GM12873 (cell line): ENCODE measurements at regions not wholly inside any gene's neighbourhood (a gene's known extent, or its start where the extent isn't known, plus 50 kb on each side); places are given as distances from the start of the nearest gene placed in this dataset.

Source experiments
- CTCF ChIP-seq: IDR thresholded peaks from 2 replicates; pipeline ENCODE4 v1.5.1; 2012; ENCODE audit warnings: low read depth, mild to moderate bottlenecking, moderate library complexity, low read length, control low read depth; ENCODE audit not compliant: insufficient read depth; ENCODE audit errors: missing control alignments

GRCh38 chr1:184900507-184900906, 73.8 kb downstream of the NIBAN1 start:
- TF ChIP-seq CTCF: no peak

- no peak for TF ChIP-seq CTCF
These were observed 78.3 kb downstream of the NIBAN1 start for GRCh38 chr1:184896000-184896399.

GRCh38 chr1:184895086-184895485, 79.2 kb downstream of the NIBAN1 start:
- no peak for TF ChIP-seq CTCF

- TF ChIP-seq CTCF: no peak
These were observed 80.6 kb downstream of the NIBAN1 start for GRCh38 chr1:184893695-184894094.

- TF ChIP-seq CTCF: no peak
These were observed 82.2 kb downstream of the NIBAN1 start for GRCh38 chr1:184892116-184892515.

- no peak for TF ChIP-seq CTCF
These were observed 82.9 kb downstream of the NIBAN1 start for GRCh38 chr1:184891440-184891839.

- TF ChIP-seq CTCF: no peak
These were observed 83.8 kb downstream of the NIBAN1 start for GRCh38 chr1:184890539-184890973.
